Endothelial cell of umbilical vein (primary cell): ENCODE measurements at regions not wholly inside any gene's neighbourhood (a gene's known extent, or its start where the extent isn't known, plus 50 kb on each side); places are given as distances from the start of the nearest gene placed in this dataset.
A peak's percentile ranks its signal among the peaks of the same experiment; 100 is the strongest.

Source experiments
- BruUV-seq: library from RNA; stranded (reverse); fragments of 400-500 nt; replicated peaks from 2 replicates; lab custom pipeline; 2021; lab: Mats Ljungman, UMichigan
- CTCF ChIA-PET: fragments of 300-600, 350-600 bp; sonication (Branson Sonifier 250); formaldehyde crosslinking; loops from one replicate; lab custom pipeline; 2021; ENCODE audit warnings: antibody characterized with exemption, inconsistent platforms; lab: Charles Lee
- POLR2A ChIA-PET: fragments of 300-600, 350-600 bp; sonication (Branson Sonifier 250); formaldehyde crosslinking; loops from one replicate; lab custom pipeline; 2021; ENCODE audit warnings: antibody characterized with exemption, inconsistent platforms; lab: Charles Lee
- DNase-seq: peaks from one replicate; pipeline ENCODE4 v3.0.0-alpha.2; 2011; ENCODE audit warnings: low read depth, low spot score
- FAIRE-seq: peaks from 2 replicates; lab custom pipeline; 2011; peaks lifted over from hg19 to GRCh38; lab: Jason Lieb, UNC
- H2AFZ ChIP-seq: 2 replicates; pipeline ENCODE4 v1.6.0; 2012; ENCODE audit warnings: low read depth, low read length, control low read depth, inconsistent platforms
- H3K27ac ChIP-seq: 2 replicates; pipeline ENCODE4 v1.5.1; 2011; ENCODE audit warnings: low read depth, mild to moderate bottlenecking, control low read depth, low read length, moderate library complexity; ENCODE audit not compliant: insufficient read depth
- H3K27me3 ChIP-seq, 2 experiments: 2 replicates each; pipeline versions ENCODE4 v1.6.0 to v1.6.1; 2011; ENCODE audit warnings: low read length in 2 of 2, mixed read lengths in 1 of 2; ENCODE audit not compliant: control insufficient read depth in 2 of 2, insufficient read depth in 2 of 2
- H3K36me3 ChIP-seq, 2 experiments: 2 replicates in 1 of 2; 3 replicates in 1 of 2; pipeline ENCODE4 v1.5.1; 2011; ENCODE audit warnings: low read length in 2 of 2, mild to moderate bottlenecking in 1 of 2, moderate library complexity in 1 of 2; ENCODE audit not compliant: control insufficient read depth in 2 of 2, insufficient read depth in 2 of 2; ENCODE audit errors: extremely low read depth in 1 of 2
- H3K4me1 ChIP-seq: 3 replicates; pipeline ENCODE4 v1.5.1; 2011; ENCODE audit warnings: mild to moderate bottlenecking, low read length; ENCODE audit not compliant: control insufficient read depth, insufficient read depth; ENCODE audit errors: extremely low read depth
- H3K4me2 ChIP-seq: 2 replicates; pipeline ENCODE4 v1.6.1; 2011; ENCODE audit warnings: low read length, control low read depth, mixed read lengths; ENCODE audit not compliant: insufficient read depth
- H3K4me3 ChIP-seq, 3 experiments: fragments of 200-600 bp in 1 of 3; sonication (generic), shearing (Covaris generic) in 1 of 3; replicated peaks in 1 of 3; 2 replicates each; pipeline ENCODE4 v1.5.1; 2011 to 2016; ENCODE audit warnings: control low read depth in 3 of 3, low read length in 3 of 3, mild to moderate bottlenecking in 2 of 3, inconsistent platforms in 1 of 3, low read depth in 1 of 3, moderate library complexity in 1 of 3; ENCODE audit not compliant: insufficient read depth in 1 of 3
- H3K79me2 ChIP-seq: 2 replicates; pipeline ENCODE4 v1.6.0; 2012; ENCODE audit warnings: low read length, inconsistent platforms; ENCODE audit not compliant: control insufficient read depth, insufficient read depth
- H3K9ac ChIP-seq: replicated peaks from 2 replicates; pipeline ENCODE3; 2011; ENCODE audit warnings: low read length, control low read depth; ENCODE audit not compliant: insufficient read depth; ENCODE audit errors: extremely low read depth
- H3K9me1 ChIP-seq: replicated peaks from 3 replicates; pipeline ENCODE4 v1.6.0; 2011; ENCODE audit warnings: mild to moderate bottlenecking, low read length; ENCODE audit not compliant: control insufficient read depth, insufficient read depth; ENCODE audit errors: extremely low read depth
- H3K9me3 ChIP-seq: replicated peaks from 2 replicates; pipeline ENCODE4 v1.5.1; 2012; ENCODE audit warnings: low read length, inconsistent platforms; ENCODE audit not compliant: control insufficient read depth, insufficient read depth
- H4K20me1 ChIP-seq: replicated peaks from 2 replicates; pipeline ENCODE3; 2011; ENCODE audit warnings: mild to moderate bottlenecking, low read length; ENCODE audit not compliant: control insufficient read depth, insufficient read depth; ENCODE audit errors: extremely low read depth
- EZH2 ChIP-seq: IDR thresholded peaks from 2 replicates; pipeline ENCODE4 v1.6.1; 2012; ENCODE audit warnings: borderline replicate concordance, low read depth, mild to moderate bottlenecking, moderate library complexity, low read length, inconsistent platforms; ENCODE audit not compliant: severe bottlenecking
- FOS ChIP-seq: IDR thresholded peaks from 2 replicates; pipeline ENCODE4 v1.6.1; 2011; ENCODE audit warnings: mild to moderate bottlenecking, low read length, moderate library complexity, borderline replicate concordance; ENCODE audit not compliant: insufficient read depth
- GATA2 ChIP-seq: IDR thresholded peaks from 2 replicates; pipeline ENCODE4 v1.7.0; 2011; ENCODE audit warnings: low read depth, mild to moderate bottlenecking, moderate library complexity, mixed read lengths, low read length; ENCODE audit not compliant: insufficient read length, insufficient read depth
- JUN ChIP-seq: IDR thresholded peaks from 2 replicates; pipeline ENCODE4 v1.6.1; 2011; ENCODE audit warnings: borderline replicate concordance, low read depth; ENCODE audit not compliant: insufficient read length, insufficient read depth
- MYC ChIP-seq: IDR thresholded peaks from one replicate; pipeline ENCODE4 v1.6.1; 2011; ENCODE audit warnings: mild to moderate bottlenecking, low read depth, low read length
- POLR2A ChIP-seq: IDR thresholded peaks from 2 replicates; pipeline ENCODE4 v1.6.1; 2012; ENCODE audit warnings: low read depth, mild to moderate bottlenecking, control low read depth, low read length
- POLR2AphosphoS5 ChIP-seq: IDR thresholded peaks from 2 replicates; pipeline ENCODE4 v1.6.1; 2012; ENCODE audit warnings: low read depth, mild to moderate bottlenecking, control low read depth, low read length, moderate library complexity; ENCODE audit not compliant: insufficient read depth
- dilution Hi-C: fragments of 300-500 bp; cut with MboI; formaldehyde crosslinking; loops from one replicate; pipeline ENCODE4 v1.15.0; 2019; ENCODE audit warnings: low sequenced_read_pairs; ENCODE audit not compliant: extremely low pct_ligation_motif_present
- intact Hi-C: fragments of 100-400 bp; cut with micrococcal nuclease; formaldehyde crosslinking; loops from one replicate; pipeline ENCODE4 v1.10.0; 2022
- TF ChIP-seq, protein P1 (sequence below), 2 donors: IDR thresholded peaks; 1 replicate in 1 of 2; 2 replicates in 1 of 2; pipeline ENCODE4 v1.5.1; 2011; ENCODE audit warnings: low read length in 2 of 2, mild to moderate bottlenecking in 2 of 2, moderate library complexity in 2 of 2, control low read depth in 1 of 2, inconsistent platforms in 1 of 2, low read depth in 1 of 2; ENCODE audit not compliant: insufficient read depth in 1 of 2; ENCODE audit errors: extremely low read depth in 1 of 2
- TF ChIP-seq, protein P2 (sequence below): IDR thresholded peaks from 2 replicates; pipeline ENCODE4 v1.6.1; 2011; ENCODE audit not compliant: insufficient read depth, insufficient read length

DNA sequence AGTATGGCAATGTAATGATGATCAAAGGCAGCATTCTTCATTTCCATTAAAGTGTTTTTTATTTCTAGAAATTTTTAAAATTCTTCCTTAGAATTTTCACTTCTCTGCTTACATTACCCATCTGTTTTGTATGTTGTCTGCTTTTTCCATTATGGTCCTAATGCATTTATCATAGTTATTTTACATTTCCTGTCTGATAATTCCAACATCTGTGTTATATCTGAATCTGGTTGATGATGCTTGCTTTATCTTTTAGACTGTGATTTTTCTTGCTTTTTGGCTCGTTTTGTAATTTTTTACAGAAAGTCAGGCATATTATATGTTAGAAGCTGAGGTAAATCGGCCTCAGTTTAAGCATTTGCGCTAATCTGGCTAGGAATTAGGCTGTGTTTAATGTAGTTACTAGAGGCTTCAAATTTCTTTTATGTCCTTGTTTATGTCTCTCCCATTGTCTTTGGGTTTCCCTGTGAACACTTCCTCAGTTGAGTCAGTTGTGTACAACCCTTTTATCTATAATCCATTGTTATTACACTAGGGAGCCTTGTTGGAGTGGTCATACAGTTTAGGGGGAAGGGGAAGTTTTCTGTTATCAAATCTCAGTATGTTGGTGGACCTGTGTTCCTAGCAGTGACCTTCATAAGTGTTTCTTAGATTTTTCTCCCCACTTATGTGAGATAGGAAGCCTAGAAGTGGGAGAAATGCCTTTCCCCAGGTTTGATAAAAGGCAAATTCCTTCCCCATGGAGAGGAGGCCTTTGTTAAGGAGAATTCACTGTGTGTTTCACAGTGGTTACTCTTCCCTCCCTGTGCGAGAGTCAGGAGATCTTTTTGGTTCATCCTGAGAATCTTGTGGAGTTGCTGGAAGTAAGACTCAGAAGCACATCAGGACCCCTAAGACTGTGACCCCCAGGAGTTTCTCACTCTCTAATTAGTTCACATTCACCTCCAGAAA, 437.5 kb downstream of the INSC start:
- no peak overlapping the region for H3K27ac ChIP-seq
- CTCF ChIA-PET = no interaction called here
- dilution Hi-C loops = no loop called here

DNA sequence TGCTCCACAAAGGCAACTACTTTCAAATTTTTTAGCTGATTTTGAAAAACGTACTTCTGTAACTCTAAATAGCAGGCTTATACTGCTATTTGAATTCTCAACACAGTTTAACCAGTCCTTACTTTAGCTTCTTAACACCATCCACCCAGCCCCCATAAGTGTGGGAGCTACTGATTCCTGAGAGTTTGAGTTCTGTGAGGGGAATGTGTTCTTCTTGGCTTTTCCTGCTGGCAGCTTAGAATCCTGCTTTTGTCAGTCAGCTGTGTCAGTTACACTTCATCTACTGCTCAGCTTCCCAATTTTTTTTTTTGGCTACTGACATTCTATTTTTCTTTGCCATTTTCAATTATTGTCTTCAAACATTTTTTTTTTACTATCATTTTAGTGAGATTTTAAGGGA, 440.4 kb downstream of the INSC start:
- CTCF ChIA-PET = no interaction called here
- Histone ChIP-seq H3K36me3 (no peaks in the 10 kb centered on the region), H3K9me1 (no peaks in the 10 kb centered on the region), H3K4me2 (no peak overlapping the region), H3K79me2 (no peaks in the 10 kb centered on the region), H3K9me3 (no peaks in the 10 kb centered on the region), H3K27me3 (no peaks in the 10 kb centered on the region), H2AFZ (no peak overlapping the region), H3K4me3 (no peak overlapping the region), H3K4me1 (no peaks in the 10 kb centered on the region), H4K20me1 (no peaks in the 10 kb centered on the region), H3K27ac (no peak overlapping the region), H3K9ac (no peak overlapping the region)
- no peak for DNase-seq
- intact Hi-C loops (no loop called here), dilution Hi-C loops (no loop called here)
- POLR2A ChIA-PET = no interaction called here
- BruUV-seq = no TSS peak
- TF ChIP-seq EZH2 (no peak), MYC (no peak), POLR2AphosphoS5 (no peak), GATA2 (no peak), FOS (no peak), JUN (no peak), POLR2A (no peak)
- TF ChIP-seq, protein P1, sequence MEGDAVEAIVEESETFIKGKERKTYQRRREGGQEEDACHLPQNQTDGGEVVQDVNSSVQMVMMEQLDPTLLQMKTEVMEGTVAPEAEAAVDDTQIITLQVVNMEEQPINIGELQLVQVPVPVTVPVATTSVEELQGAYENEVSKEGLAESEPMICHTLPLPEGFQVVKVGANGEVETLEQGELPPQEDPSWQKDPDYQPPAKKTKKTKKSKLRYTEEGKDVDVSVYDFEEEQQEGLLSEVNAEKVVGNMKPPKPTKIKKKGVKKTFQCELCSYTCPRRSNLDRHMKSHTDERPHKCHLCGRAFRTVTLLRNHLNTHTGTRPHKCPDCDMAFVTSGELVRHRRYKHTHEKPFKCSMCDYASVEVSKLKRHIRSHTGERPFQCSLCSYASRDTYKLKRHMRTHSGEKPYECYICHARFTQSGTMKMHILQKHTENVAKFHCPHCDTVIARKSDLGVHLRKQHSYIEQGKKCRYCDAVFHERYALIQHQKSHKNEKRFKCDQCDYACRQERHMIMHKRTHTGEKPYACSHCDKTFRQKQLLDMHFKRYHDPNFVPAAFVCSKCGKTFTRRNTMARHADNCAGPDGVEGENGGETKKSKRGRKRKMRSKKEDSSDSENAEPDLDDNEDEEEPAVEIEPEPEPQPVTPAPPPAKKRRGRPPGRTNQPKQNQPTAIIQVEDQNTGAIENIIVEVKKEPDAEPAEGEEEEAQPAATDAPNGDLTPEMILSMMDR (IDR thresholded peaks at IDR 0.05; ENCODE audit: extremely low read depth in 1 of 2, insufficient read depth in 1 of 2, low read depth in 1 of 2, low read length in 2 of 2) = no peak
- TF ChIP-seq, protein P2, sequence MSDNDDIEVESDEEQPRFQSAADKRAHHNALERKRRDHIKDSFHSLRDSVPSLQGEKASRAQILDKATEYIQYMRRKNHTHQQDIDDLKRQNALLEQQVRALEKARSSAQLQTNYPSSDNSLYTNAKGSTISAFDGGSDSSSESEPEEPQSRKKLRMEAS = no peak
- no peak for FAIRE-seq

More for the DNA sequence above, 437.5 kb downstream of the INSC start:
- Histone ChIP-seq H3K4me2 (no peak overlapping the region), H3K36me3 (no peaks in the 10 kb centered on the region), H3K9ac (no peak overlapping the region), H3K27me3 (no peaks in the 10 kb centered on the region), H3K9me1 (no peaks in the 10 kb centered on the region), H3K9me3 (no peaks in the 10 kb centered on the region), H3K4me3 (no peak overlapping the region), H2AFZ (no peak overlapping the region), H4K20me1 (no peaks in the 10 kb centered on the region), H3K79me2 (no peaks in the 10 kb centered on the region), H3K4me1 (no peaks in the 10 kb centered on the region)
- intact Hi-C loops = no loop called here
- no TSS peak for BruUV-seq
- DNase-seq = peak; percentile 1
- no peak for TF ChIP-seq JUN
- no peak for TF ChIP-seq FOS
- no peak for TF ChIP-seq GATA2
- TF ChIP-seq, protein P2 = no peak
- no peak for TF ChIP-seq POLR2A
- FAIRE-seq = no peak
- POLR2A ChIA-PET = no interaction called here
